Ishikawa (cell line): ENCODE measurements at regions not wholly inside any gene's neighbourhood (a gene's known extent, or its start where the extent isn't known, plus 50 kb on each side); places are given as distances from the start of the nearest gene placed in this dataset.

Source experiments
- CEBPB ChIP-seq: IDR thresholded peaks from 2 replicates; pipeline ENCODE4 v1.6.1; 2012
- CREB1 ChIP-seq: IDR thresholded peaks from 2 replicates; pipeline ENCODE4 v1.6.1; 2012; ENCODE audit warnings: low read depth
- EGR1 ChIP-seq: IDR thresholded peaks from 2 replicates; pipeline ENCODE4 v1.6.1; 2012
- EP300 ChIP-seq: IDR thresholded peaks from 2 replicates; pipeline ENCODE4 v1.6.1; 2012; ENCODE audit warnings: borderline replicate concordance
- NFIC ChIP-seq: IDR thresholded peaks from 2 replicates; pipeline ENCODE4 v1.6.1; 2012
- RAD21 ChIP-seq: IDR thresholded peaks from 2 replicates; pipeline ENCODE4 v1.6.1; 2012; ENCODE audit warnings: low read depth
- TAF1 ChIP-seq: IDR thresholded peaks from 2 replicates; pipeline ENCODE4 v1.6.1; 2012; ENCODE audit warnings: low read depth, mild to moderate bottlenecking
- TCF12 ChIP-seq: IDR thresholded peaks from 2 replicates; pipeline ENCODE4 v1.6.1; 2012; ENCODE audit warnings: low read depth
- TEAD4 ChIP-seq: IDR thresholded peaks from 2 replicates; pipeline ENCODE4 v1.6.1; 2012
- YY1 ChIP-seq: IDR thresholded peaks from 2 replicates; pipeline ENCODE4 v1.6.1; 2012; ENCODE audit warnings: low read depth
- ZBTB7A ChIP-seq: IDR thresholded peaks from 2 replicates; pipeline ENCODE4 v1.6.1; 2012; ENCODE audit warnings: low read depth
- TF ChIP-seq, protein P1 (sequence below): IDR thresholded peaks from 2 replicates; pipeline ENCODE4 v1.6.1; 2012; ENCODE audit warnings: low read depth, mild to moderate bottlenecking
- TF ChIP-seq, protein P2 (sequence below): IDR thresholded peaks from 2 replicates; pipeline ENCODE4 v1.6.1; 2012
- TF ChIP-seq, protein P3 (sequence below): IDR thresholded peaks from 2 replicates; pipeline ENCODE4 v1.6.1; 2012

DNA sequence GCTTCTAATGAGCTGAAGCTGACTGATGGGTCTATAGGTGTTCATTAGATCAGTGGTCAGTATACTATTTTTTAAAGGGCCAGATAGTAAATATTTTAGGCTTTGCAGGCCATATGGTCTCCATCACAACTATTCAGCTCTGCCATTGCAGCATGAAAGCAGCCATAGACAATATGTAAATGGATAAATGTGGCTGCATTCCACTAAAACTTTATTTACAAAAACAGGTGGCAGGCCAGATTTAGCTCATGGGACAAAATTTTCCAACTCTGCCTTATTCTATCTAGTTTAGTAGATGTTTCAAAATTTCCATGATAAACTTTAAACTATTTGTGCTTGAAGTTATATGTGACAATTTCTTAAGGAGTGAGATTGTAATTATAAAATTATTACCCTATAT lies 339.3 kb downstream of the ABCC12 start:
- TF ChIP-seq, protein P1, sequence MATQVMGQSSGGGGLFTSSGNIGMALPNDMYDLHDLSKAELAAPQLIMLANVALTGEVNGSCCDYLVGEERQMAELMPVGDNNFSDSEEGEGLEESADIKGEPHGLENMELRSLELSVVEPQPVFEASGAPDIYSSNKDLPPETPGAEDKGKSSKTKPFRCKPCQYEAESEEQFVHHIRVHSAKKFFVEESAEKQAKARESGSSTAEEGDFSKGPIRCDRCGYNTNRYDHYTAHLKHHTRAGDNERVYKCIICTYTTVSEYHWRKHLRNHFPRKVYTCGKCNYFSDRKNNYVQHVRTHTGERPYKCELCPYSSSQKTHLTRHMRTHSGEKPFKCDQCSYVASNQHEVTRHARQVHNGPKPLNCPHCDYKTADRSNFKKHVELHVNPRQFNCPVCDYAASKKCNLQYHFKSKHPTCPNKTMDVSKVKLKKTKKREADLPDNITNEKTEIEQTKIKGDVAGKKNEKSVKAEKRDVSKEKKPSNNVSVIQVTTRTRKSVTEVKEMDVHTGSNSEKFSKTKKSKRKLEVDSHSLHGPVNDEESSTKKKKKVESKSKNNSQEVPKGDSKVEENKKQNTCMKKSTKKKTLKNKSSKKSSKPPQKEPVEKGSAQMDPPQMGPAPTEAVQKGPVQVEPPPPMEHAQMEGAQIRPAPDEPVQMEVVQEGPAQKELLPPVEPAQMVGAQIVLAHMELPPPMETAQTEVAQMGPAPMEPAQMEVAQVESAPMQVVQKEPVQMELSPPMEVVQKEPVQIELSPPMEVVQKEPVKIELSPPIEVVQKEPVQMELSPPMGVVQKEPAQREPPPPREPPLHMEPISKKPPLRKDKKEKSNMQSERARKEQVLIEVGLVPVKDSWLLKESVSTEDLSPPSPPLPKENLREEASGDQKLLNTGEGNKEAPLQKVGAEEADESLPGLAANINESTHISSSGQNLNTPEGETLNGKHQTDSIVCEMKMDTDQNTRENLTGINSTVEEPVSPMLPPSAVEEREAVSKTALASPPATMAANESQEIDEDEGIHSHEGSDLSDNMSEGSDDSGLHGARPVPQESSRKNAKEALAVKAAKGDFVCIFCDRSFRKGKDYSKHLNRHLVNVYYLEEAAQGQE = no peak
- TF ChIP-seq CEBPB (no peak), YY1 (no peak), TAF1 (no peak), ZBTB7A (no peak), TCF12 (no peak), EP300 (no peak), RAD21 (no peak), TEAD4 (no peak), CREB1 (no peak), NFIC (no peak), EGR1 (no peak)
- TF ChIP-seq, protein P2, sequence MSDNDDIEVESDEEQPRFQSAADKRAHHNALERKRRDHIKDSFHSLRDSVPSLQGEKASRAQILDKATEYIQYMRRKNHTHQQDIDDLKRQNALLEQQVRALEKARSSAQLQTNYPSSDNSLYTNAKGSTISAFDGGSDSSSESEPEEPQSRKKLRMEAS = no peak
- TF ChIP-seq, protein P3, sequence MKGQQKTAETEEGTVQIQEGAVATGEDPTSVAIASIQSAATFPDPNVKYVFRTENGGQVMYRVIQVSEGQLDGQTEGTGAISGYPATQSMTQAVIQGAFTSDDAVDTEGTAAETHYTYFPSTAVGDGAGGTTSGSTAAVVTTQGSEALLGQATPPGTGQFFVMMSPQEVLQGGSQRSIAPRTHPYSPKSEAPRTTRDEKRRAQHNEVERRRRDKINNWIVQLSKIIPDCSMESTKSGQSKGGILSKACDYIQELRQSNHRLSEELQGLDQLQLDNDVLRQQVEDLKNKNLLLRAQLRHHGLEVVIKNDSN = no peak
